HG03565 (cell line): ENCODE measurements at regions not wholly inside any gene's neighbourhood (a gene's known extent, or its start where the extent isn't known, plus 50 kb on each side); places are given as distances from the start of the nearest gene placed in this dataset.

Experiments used
- ATAC-seq: cut with Tn5 transposase; IDR thresholded peaks from one replicate; pipeline ENCODE4 v1.9.1; 2021; ENCODE audit warnings: mild to moderate bottlenecking, moderate library complexity; ENCODE audit not compliant: unreplicated experiment

GRCh38 chr5:2125171-2125900 is 242.6 kb upstream of the IRX4 start:
- ATAC-seq = no peak

GRCh38 chr5:2124434-2125170 is 241.9 kb upstream of the IRX4 start:
- ATAC-seq = no peak

DNA sequence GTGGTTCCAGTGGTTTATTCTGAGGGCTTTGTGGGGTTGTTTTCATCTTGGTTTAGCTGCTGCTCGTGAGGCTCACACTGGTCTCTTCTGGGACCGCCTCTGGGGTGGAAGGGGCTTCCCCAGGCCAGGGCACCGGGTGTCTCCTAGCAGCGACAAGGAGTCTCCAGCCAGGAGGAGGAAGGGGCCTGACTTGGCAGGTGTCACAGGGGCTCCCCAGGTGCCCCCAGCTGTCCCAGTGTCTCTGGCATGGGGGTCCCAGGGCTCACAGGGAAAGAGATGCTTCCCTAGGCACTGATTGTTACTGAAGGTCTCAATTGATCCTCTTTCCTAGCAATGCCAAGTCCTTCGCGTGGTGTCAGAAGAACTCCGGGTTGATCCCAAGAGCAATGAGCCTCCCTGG is 241.1 kb upstream of the IRX4 start:
- no peak for ATAC-seq

DNA sequence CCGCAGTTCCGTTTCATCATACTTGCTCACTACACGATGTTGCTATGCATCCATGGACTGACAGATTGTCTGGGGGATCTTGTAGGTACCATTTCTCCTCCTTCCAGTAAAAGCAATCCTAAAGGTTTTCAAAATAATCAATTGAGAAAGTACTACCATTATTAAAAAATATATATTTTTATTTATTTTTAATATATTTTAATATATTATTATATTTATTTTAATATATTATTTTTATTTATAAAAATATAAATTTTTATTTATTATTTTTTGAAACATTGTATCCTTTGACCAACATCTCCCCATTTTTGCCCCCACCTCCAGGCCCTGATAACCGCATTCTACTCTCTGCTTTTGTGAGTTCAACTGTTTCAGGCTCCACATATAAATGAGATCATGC is 237.6 kb upstream of the IRX4 start:
- ATAC-seq = no peak

DNA sequence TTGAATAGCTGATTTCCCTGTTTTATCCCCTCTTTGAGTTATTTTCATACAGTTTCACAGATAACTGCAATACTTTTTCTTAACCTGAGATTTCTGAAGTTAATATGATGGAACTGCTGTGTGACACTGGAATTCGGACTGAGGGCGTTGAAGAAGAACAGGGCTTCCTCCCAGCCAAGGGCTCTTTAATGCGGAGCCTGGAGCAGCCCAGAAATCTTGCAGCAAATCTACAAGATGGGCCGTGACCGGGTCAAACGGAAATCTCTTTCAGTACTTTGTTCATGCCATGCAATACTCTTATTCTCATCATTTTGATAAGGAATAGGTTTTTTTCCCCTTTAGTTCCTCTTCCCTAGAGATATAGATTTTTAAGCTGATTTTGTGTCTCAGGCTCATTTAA is 236.8 kb upstream of the IRX4 start:
- ATAC-seq = no peak

DNA sequence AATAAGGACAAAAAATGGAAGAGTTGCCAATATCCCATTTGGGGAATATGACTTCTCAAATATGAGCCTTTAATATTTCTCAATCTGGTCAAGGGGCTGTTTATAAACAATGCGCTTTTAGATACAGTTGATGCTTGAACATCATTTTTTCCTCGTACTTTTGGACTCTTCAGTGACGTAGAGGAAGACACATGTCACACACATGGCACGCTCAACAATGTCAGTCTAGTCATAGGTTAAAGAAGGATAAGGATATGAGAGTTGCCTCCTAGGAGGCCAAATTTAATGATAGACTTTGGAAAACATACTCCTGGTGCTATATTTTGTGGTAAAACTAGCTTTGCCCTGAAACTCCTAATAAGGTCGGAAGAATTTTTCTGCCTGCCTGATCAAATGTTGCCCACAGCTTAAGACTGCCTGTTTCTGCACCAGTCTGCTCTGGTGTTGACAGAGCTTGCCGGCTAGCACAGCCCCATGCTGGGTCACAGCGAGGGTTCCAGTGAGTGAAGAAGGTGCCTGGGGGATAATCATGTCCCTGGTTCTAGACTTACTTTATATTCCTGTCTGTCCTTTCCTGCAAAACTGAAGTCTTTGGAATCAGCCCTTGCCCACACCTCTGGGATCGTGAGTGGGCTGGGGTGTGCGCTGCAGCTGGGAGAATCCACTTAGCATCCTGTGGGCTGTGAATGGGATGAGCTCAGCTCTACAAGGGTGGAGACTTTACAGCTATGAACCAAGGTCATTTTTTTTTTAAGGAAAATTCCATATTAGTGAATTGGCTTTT is 230.8 kb upstream of the IRX4 start:
- ATAC-seq = no peak

- ATAC-seq = no peak
Measured at GRCh38 chr5:2112173-2113025, 229.7 kb upstream of the IRX4 start.

DNA sequence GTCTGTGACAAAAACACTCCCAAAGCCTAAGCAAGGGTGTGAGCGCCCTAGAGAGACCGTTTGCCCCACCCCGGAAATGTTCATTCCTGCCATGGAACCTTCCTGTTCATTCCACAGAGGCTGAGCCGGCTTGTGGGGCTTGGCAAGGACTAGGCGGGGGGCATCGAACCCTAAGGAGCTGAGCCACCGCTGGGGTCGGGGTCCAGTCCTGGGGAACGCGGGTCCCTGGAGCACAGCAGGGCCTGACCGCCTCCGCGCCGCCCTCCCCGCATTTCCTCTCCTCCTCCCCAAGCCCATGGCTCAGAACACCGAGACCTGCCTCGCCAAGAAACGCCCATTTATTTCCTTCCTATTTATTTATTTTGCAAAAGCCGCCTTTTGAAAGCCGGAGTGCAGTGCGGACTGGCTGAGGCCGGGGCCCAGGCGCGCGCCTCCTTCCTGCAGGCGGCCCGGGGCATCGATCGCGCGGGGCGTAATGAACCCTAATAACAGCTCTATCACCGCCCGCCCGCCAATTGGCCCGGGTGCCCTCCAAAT is 228.9 kb upstream of the IRX4 start:
- ATAC-seq = no peak

- no peak for ATAC-seq
Measured at GRCh38 chr5:2110934-2111462, 228.3 kb upstream of the IRX4 start.

GRCh38 chr5:2110137-2110933 is 227.6 kb upstream of the IRX4 start:
- no peak for ATAC-seq

- no peak for ATAC-seq
Measured at GRCh38 chr5:2109566-2109965, 226.8 kb upstream of the IRX4 start.

DNA sequence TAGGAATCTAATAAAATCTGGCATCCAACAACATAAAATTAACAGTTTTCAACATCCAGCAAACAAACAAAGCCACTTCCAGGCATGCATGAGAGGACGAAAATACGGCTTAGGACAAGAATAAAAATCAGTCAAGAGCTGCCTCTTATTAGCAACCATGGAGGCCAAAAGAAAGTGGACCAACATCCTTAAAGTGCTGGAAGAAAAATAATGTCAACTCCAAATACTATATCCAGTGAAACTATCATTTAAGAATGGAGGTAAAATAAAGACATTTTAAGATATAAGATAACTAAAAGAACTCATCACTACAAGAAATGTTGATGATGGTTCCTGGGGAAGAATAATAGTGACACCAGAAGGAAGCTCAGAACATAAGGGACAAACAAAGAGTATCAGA is 224.0 kb upstream of the IRX4 start:
- ATAC-seq = no peak

- ATAC-seq = no peak
Measured at GRCh38 chr5:2105141-2105540, 222.4 kb upstream of the IRX4 start.

GRCh38 chr5:2103940-2104339 is 221.2 kb upstream of the IRX4 start:
- ATAC-seq = no peak

- ATAC-seq = no peak
Measured at GRCh38 chr5:2102819-2103776, 220.4 kb upstream of the IRX4 start.

- no peak for ATAC-seq
Measured at GRCh38 chr5:2101685-2102084, 219.0 kb upstream of the IRX4 start.

DNA sequence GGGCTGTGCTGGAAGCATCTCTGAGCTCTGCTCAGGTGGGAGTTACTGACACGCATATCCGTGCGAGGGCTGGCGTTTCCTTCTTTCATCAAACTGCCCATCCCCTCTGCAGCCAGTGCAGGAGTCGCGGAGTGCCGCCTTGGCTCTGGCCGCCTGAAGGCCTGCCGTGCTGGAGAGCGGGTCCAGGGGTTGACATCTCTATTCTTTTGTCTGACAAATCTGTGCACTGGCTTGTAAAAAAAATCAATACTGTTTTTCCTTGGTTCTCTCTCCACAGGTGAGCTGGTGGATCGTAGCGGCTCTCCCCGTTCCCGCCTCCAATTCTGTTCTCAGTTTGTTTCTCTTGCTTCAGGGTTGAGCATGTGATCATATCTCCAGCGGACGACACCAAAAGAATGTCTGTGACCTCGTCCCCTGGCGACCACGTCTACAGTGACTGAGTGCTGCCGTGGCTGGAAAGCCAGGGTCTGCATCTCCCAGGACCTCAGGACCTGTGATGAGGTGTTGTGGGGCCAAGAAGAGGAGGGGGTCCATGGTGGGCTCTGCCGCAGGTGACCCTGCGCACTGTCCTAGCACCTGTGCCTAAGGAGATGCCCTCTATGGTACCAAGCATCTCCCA is 214.3 kb upstream of the IRX4 start:
- no peak for ATAC-seq

- ATAC-seq = no peak
Measured at GRCh38 chr5:2095011-2095410, 212.3 kb upstream of the IRX4 start.
